DND-41 (cell line): ENCODE measurements at regions not wholly inside any gene's neighbourhood (a gene's known extent, or its start where the extent isn't known, plus 50 kb on each side); places are given as distances from the start of the nearest gene placed in this dataset.

Experiments used
- CTCF ChIP-seq: IDR thresholded peaks from 2 replicates; pipeline ENCODE4 v1.5.1; 2012; ENCODE audit warnings: borderline replicate concordance, low read length, moderate library complexity, mild to moderate bottlenecking; ENCODE audit not compliant: poor library complexity, severe bottlenecking; ENCODE audit errors: extremely low read depth
- EZH2 ChIP-seq: IDR thresholded peaks from 3 replicates; pipeline ENCODE4 v1.6.1; 2012; ENCODE audit warnings: borderline replicate concordance, low read depth, mild to moderate bottlenecking, moderate library complexity, low read length, inconsistent platforms; ENCODE audit not compliant: severe bottlenecking

GRCh38 chr13:87355451-87355850, 315.7 kb upstream of the SLITRK5 start:
- TF ChIP-seq CTCF, result no peak
- no peak for TF ChIP-seq EZH2
